GM19023 (cell line): ENCODE measurements at regions not wholly inside any gene's neighbourhood (a gene's known extent, or its start where the extent isn't known, plus 50 kb on each side); places are given as distances from the start of the nearest gene placed in this dataset.

Source experiments
- ATAC-seq: cut with Tn5 transposase; IDR thresholded peaks from one replicate; pipeline ENCODE4 v1.9.1; 2021; ENCODE audit warnings: mild to moderate bottlenecking, moderate library complexity; ENCODE audit not compliant: unreplicated experiment

- ATAC-seq: no peak
Observed at GRCh38 chr13:106243011-106243565, 292.4 kb downstream of the EFNB2 start.

- no peak for ATAC-seq
Observed at GRCh38 chr13:106241974-106242953, 293.2 kb downstream of the EFNB2 start.

DNA sequence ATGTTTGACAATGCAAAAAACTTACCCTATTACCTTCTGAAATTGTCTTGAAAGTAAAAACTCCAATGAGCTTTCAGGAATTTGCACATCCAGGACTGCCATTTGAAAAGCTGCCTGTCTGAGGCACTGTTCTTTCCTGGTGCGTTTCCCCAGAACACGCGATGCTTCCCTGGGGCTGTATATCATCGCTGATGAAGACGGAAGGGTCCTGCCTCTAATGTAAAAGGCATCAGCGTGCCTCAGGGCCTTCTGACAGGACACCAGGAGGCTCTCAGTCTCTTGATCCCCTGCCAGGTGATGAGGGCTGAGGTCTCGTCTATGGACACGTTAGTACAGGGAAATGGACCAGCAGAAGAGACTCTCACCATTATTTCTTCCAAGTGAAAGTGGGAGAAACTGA, 296.8 kb downstream of the EFNB2 start:
- no peak for ATAC-seq

GRCh38 chr13:106234636-106235035, 300.8 kb downstream of the EFNB2 start:
- no peak for ATAC-seq

DNA sequence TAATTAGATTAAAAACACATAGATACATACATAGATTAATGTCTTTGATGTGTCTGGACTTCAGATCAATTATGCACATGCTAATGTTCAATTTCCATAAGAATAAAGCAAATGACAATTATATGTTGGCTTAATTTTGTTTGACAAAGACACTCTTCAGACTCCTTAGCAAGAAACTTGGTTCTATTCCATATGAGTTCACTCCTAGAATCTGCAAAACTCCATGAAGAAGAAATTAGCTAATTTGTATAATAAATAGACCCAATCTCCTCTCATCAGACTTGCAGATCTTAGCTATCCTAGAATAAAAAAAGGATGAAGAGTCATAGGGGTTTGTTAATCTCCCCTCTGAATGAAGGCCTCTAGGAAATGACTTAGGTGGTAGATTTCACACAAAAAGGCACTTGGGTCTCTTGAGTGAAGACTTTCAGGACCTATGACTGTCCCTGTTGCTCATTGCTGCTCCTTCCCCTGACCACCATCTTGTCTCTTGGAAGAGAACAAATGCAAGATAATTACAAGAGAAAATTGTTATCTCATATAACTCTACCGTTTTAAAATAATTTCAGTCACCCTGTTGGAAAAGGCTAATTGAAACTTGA, 302.2 kb downstream of the EFNB2 start:
- no peak for ATAC-seq

DNA sequence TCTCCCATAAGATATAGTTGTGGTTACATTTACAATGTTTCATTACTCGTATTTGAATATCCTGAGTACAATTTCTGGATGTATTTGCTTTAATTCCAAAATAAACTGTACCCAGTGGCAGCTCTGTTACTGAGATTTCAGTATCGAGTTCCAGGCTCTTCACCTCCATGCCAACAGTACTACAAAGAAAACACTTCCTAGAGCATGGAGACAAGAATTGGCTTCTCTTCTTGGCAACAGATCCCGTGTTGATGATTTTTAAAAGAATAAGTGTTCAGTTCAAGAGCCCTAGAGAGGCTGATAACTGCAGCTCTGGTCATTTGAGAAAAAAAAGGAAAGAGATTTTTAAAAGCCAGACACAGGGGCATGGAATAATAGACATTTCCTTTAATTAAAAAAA, 302.8 kb downstream of the EFNB2 start:
- no peak for ATAC-seq

DNA sequence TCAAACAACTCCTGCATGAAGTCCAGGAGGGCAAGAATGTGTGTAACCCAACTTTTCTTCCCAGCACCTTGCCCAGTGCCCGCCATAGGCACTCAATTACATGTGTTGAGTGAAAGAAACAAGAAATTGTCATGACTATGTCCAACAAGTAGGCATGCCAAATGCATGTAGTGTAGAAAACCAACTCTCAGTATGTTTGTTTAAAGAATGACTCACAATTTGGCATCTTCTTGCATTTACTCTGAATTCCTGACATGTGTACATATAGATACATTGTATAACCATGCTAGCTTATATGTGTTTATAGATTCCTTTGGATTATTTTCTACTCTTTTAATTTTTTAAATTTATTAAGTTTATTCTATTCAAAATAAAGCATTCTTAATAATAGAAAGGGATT, 305.0 kb downstream of the EFNB2 start:
- ATAC-seq: no peak

GRCh38 chr13:106225126-106225525, 310.3 kb downstream of the EFNB2 start:
- ATAC-seq: no peak

GRCh38 chr13:106220211-106220610, 315.3 kb downstream of the EFNB2 start:
- no peak for ATAC-seq

GRCh38 chr13:106213028-106213757, 322.3 kb downstream of the EFNB2 start:
- ATAC-seq: no peak

DNA sequence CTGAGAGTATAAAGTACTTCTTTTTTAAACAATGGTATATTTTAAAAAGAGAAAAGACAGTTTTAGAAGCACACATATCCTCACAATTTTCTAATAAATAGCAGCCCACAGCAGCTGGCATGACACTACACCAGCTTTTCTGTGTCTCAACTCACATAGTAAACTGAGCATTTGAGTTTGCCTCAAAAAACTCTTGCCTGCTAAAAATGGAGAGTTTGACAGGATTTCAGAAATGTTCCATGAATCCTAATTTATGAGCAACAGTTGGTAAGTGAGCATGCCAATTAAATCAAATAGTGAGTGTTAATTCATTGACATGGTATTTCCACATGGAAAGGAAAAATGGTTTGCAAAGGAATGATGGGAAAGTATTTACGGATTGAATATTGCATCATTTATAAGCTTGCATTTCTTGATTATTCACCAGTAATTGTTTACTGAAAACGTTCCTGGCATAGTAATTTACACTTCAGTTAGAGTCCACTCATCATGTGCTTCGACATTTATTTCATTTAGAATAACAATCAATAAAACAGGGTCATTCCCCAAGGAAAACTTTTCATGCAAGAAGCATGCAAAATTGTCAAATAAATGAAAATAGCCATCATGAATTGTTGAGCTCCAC, 323.0 kb downstream of the EFNB2 start:
- ATAC-seq: no peak

DNA sequence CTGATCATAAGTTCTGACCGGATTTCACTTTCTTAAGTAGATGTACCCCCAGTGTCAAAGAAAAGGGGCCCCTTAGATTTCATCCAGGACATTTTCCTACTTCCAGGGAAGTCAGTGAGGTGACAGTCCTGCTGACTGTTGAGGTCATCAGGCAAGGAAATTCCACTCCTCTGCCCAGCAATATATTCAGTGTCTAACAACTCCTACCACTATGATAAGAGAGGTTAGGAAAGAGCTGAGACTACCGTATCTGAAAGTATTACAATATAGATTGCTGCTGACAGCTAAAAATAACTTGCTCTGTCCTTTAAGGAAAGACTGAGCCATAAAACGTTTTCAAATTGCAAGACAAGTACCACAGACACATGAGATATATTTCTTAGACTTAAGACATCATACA, 325.1 kb downstream of the EFNB2 start:
- no peak for ATAC-seq

DNA sequence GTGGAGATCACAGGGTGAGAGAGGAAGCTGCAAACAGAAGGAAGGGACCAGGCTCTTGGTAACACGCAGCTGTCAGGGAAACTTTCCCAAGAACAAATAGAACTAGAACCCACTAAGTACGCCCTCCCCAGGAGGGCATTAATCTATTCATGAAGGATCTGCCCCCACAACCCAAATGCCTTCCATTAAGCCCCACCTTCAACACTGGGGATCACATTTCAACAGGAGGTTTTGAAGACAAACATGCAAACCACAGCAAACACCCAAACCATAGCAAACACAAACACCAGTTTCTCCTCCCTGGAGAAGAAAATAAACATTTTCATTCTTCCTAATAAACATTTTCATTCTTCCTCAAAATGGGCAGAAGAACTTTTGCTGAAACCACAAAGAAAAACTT, 329.6 kb downstream of the EFNB2 start:
- no peak for ATAC-seq

DNA sequence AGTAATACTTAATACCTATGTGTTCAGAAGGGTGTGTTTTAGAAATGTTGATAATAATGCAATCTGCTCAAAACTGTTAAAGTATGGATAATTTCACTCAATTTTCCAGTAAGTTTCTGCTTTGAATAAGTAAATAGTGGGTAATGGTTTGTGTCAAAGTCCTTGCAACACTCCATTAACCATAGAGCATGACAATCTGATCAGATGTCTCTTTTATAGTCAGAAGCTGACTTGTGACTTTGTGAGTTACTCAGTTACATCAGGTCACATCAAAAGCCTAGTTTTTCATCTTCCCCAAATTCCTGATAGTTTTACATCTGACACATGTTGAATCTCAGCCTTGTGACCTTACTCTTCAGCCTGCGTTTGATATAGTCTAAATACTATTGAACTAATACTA, 338.0 kb downstream of the EFNB2 start:
- ATAC-seq: no peak

DNA sequence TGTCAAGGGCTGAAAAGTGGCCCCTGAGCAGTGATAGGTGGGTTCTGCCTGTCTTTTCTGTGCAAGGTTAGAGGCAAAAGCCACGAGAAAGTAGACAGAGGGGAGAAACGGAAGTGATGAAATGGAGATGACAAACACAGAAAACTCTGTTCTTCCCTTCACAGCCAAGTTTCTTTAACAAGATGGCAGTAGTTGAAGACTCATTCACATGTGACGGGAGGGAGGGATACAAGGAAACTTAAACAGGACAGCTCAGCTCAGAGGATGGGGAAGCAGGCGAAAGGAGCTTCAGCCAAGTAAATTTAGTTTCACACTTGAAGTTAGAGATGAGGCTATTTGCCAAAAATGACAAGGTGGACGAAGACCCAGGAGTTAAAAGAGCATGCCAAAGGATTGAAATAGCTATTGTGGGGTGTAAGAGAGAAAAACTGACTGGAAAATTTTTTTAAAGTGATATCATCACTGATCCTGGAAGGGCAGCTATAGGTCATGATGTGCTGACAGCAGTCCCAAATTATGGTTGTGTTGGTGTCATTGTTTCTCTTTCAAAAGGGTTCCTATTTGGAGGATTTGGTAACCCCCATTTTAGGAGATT, 347.9 kb downstream of the EFNB2 start:
- ATAC-seq: no peak

DNA sequence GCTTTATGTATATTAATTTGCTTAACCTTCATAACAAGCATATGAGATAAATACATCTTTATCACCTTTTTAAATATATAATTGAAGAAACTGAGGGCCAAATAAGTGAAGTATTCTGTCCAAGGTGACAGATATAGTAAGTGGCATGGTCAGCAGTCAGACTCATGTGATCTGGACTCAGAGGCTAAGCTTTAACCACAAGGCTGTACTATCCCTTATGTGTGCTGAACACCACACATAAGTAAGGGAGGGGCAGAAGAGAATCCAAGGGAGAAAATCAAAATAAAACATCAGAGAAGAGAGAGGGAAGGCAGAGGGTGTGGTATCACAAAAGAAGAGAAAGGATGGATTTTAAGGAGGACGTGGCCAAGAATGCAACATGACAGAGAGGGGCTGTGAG, 348.4 kb downstream of the EFNB2 start:
- no peak for ATAC-seq

GRCh38 chr13:106186366-106187030, 349.0 kb downstream of the EFNB2 start:
- ATAC-seq: no peak

GRCh38 chr13:106184790-106185189, 350.7 kb downstream of the EFNB2 start:
- ATAC-seq: no peak

GRCh38 chr13:106183410-106184065, 351.9 kb downstream of the EFNB2 start:
- no peak for ATAC-seq
